ENCODE measurements at regions not wholly inside any gene's neighbourhood (a gene's known extent, or its start where the extent isn't known, plus 50 kb on each side); places are given as distances from the start of the nearest gene placed in this dataset.

DNA sequence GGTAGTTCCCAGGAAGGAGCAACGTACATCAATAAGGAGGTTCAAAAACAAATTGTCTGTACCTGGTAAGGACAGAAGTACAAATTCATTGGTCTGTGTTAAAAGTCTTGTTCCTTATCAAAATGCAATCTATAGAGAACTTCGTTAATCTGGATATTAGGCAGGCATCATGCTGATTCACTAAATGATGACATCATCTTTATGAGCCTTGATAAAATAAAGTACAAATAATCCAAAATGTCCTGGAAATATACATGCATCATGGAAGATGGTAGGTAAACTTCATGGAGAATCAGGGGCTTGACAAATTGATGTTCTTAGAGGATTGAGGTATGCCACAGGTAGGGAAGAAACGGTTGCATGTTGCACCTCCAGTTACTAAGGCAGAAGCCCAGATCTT, 433.9 kb downstream of the TRIML1 start:
- no peak for DNase-seq

DNA sequence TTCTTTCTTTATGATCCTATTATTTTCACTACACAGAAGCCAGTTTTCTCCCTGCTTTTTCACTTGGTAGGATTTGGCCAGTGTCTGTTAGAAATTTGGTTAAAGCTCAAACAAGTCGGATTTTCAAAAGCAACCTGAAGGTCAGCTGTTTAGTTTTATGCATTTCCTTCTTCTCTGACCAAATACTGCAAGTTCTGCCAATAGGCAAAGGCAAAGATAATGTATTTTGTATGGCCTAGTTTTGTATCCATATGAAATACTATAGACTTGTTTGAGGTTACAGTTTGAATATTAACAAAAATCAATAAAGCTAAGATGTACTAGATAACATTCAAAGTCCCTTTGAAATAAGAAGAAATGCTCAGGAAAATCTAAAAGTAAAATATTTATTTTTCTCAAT, 439.4 kb downstream of the TRIML1 start:
- DNase-seq, result no peak

DNA sequence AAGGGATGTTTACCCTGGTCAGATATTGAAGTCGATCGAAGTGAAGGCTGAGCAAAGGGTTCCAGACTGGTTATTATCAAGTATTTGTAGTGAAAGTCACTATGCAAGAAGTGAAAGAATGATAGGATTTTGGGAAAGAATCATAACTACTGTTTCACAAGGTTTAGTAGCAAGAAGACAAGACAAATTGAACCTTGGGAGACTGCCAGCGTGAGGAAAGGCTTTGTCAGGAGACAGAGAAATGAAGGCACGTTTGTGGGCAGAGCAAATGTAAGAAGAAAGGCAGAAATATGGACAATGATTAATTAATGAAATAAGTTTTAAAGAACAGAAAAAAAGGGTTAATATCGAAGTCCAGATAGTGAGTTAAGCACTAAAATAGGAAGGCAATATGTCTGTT, 456.8 kb downstream of the TRIML1 start:
- DNase-seq, result no peak

DNA sequence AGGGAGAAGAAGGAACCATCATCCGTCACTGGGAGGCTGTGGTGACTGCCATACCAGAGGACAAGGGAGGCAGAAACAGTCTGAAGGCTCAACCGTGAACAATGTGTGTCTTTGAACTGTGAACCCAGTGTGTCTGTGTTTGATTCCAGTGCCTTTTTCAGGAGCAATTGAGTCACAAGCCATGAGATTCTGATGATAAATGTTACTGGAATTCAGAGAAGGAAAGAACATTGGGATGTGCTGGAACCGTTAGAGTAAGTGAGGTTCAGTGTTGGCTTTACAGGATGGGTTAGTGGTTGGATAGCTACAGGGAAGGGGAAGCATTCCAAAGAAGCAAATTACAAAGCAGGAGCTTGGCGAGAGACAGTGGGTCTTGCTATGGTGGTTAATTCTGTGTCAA, 464.4 kb downstream of the TRIML1 start:
- DNase-seq, result no peak

DNA sequence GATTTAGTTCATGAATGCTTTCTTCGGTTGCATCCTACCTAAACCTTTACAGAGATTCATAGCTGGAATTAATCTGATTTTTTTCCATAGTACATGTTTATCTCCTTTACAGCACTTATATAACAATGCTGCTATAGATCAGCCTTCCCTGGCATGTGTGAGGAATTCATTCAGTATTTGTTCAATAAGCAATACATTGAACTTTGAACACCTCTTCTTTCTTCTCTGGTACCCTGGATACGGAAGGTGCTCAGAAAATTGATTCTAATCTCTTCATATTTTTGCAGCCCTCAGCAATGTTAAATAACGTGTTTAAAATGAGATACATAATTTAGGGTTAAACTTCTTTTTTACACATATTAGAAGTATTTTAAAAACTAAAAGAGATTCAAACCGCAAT, 467.4 kb downstream of the TRIML1 start:
- no peak for DNase-seq

DNA sequence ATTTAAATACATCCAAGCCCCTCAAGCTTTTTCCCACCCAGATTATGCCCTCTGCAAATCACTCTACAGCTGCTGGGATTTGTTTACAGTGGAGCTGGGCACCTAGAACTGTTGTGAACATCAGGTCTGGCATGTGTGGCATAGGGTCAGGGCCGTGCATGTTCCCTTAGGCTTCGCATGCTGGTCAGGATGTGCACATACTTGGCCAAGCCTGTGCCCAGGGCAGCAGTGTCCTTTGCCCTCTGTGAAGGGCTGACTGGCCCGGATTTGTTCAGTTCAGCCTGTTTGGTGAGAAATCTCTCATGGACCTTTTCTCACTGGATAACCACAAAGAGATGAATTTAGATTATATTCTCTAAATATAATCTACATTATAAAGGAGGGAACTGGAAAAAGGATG, 471.9 kb downstream of the TRIML1 start:
- DNase-seq, result no peak

DNA sequence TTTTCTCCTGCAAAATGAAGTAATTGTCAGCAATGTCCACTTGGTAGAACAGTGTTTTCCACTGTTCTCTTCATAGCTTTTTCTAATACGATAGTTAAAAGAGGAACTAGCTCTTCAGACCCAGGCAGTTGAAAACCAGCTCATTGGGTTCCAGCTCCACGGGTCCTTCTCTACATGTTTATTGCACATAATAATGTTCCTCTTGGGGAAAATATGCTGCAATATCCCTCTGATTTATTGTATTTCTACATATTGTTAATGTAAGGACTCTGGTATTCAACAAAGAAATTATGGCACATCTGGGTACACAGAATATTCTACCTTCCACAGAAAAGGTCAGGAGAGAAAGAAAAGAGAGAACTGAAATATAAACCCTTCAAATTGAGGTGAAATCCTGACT, 473.4 kb downstream of the TRIML1 start:
- DNase-seq, result no peak

DNA sequence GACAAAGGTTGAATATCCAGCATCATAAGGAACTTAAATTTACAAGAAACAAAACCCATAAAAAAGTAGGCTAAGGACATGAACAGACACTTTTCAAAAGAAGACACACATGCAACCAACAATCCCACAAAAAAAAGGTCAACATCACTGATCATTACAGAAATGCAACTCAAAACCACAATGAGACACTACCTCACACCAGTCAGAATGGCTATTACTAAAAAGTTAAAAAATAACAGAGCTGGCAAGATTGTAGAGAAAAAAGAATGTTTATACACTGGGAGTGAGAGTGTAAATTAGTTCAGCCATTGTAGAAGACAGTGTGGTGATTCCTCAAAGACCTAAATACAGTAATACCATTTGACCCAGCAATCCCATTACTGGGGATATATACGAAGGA, 474.7 kb downstream of the TRIML1 start:
- DNase-seq, result no peak

DNA sequence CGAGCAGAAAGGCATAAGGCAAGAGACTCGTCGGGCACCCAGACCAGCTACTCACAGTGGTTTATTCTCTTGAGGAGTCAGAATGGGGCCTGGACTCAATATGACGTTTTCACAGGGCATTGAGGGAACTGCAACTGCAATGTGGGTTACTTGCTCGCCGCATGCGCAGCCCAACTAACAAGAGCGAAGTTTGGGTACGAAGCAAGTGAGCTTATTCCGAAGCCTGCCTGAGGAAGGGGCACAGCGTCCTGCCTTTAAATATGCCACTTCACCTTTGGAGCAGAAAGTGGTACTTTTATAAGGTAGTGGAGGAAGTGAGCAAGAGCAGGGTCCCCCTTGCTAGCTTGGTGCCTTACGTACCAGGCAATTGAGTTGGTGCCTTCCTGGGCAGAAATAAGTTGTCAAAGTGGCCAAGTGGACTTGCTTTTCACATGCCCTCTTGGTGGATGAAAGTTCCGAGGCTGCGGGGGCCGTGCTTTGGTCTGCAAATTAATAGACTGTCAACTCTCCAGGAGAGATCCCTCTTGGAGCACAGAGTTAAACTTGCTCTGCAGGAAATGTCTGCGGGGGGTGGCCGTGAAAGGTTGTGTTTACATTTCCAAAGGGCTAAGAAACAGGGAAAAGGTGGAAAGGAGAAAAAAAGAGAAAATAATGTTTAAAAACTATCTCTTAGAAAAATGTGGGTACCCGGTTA, 480.4 kb downstream of the TRIML1 start:
- DNase-seq, result no peak

DNA sequence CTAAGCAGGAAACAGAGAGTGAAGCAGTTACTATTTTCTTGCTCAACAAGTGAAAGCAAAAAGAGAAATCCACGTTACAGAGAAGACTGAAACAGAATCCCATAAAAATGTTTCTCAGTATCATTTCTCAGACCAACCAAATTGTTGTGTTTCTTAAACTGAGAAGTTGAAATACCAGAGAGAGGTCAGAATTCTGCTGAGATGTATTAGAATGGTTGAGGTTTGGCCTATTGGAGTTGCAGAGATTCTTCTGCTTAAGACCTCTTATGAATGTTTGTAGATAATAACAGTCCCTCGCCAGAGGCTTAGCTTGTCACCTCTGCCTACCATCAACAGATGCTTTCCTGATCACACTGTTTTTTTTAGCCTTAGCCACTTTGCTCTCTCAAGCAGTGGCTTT, 481.4 kb downstream of the TRIML1 start:
- DNase-seq, result no peak

DNA sequence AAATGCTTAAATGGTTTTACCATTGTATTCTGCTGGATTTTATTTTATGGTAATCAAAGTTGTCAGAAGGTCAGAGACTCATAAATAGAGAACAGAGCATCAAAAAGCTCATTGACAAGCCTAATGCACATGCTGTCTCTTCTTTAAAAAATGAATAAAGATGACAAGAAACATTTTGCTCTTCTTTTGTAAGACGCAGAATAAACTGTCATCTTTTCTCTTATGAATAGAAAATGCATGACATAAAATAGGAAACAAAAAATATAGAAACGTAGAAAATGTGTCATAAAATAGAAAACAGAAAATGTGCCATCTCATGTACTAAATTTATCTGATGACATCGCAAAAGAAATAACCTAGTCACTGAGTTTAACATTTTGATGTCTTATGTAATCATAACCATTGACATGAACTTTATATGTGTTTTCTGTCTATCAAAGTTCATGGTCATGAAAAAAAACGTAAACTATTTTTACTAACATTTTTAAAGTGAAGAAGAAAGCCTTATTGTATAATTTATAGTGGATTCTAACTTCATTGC, 484.1 kb downstream of the TRIML1 start:
- no peak for DNase-seq

DNA sequence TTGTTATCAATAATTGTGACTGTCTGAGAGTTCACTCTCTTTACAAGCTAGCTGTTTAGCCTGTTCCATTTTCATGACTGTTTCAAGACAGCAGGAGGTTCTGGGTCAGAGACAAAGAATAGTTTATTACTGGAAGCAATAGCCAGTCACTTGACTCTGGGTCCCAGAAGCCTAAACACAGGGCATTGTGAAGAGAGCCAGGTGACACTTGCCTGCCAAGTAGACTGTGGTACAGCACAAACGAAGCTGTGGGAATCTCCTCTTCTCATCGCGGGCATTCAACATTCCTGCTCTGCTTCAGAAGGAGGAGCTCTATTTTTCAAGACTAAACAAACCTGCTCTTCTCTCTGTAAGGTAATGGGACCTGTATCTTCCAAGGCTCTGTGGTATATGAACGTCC, 485.1 kb downstream of the TRIML1 start:
- no peak for DNase-seq

DNA sequence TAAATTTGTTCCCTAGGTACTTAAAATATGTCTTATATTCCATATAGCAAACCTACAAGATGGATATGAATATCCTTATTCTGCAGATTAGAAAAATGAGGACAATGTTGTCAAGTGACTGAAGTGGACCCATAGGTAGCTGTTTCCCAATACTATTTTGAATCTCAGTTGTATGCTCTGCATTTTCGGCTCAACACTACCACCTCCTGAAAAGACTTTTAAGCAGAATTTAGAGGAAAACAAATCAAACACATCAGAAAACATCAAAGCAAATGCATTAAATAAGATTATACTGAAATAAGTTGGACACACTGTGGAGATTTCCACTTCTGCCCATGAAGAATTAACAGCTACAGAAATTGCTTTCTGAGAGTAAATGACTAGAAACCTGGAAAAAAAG, 488.7 kb downstream of the TRIML1 start:
- no peak for DNase-seq

DNA sequence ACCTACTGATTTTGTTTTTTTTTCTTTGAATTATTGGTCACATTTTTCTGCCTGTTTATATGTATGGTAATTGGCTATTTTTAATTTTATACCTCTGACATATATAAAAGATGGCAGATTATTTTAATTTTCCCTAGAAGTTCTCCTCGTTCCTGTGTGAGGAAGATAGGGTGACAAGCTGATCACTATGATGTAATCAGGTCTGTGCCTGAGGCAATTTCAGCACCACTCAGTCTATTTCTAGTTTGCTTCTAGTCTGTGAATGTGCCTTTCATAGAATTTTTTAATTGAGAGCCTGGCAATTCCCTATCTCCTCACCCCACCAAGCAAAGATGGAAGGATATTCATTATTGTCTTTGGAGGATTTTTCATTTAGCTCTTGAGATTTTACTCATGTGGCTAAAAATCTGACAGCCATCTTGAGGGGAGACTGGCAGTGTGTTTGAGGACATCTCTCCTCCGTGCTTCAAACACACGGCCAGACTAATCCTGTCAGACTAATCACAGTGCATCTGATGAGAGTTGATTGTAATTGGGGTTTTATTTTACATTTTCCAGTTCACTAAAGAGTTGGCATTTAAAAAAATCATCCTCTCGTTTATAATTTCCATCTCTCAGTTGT, 500.3 kb downstream of the TRIML1 start:
- no peak for DNase-seq

DNA sequence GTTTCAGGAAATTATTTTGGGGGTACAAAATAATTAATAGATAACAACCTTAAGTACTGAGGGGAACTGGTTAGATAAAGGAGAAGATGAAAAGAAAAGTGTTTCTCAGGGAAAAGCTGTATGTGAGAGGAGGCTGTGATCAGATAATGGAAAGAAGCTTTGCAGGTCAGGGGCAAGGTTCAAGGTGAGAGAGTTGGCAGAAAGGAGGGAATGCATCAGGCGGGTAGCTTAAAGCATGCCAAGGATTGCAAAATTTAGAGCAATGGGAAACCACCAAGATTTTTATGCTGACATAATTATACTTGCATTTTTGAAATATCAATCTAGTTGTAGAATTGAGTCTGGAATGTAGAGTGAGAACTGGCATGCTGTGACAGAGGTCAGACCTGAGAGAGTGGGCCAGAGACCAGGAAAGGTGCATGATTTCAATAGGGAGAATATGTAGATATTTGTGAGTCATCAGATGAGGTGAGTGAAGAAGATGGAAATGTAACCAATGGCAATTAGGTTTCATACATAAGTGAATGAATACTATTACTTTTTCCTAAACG, 508.7 kb downstream of the TRIML1 start:
- no peak for DNase-seq

DNA sequence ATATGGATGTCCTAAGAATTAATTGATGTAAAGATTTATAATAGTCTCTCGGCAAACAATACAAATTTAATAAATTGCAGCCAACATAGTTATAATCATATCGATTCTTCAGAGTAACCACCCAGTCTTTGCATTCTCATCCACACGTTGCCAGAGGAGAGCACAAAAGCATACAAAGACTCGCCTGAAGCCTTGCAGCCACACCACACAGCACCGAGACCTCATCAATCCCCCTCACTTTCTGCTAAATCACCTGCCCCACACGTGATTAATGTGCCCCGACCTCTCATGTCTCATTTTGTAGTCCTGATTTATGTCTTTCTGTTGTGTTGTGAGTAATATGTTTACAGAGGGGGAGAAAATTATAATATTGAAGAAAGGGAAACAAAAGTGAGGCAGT, 510.4 kb downstream of the TRIML1 start:
- no peak for DNase-seq

DNA sequence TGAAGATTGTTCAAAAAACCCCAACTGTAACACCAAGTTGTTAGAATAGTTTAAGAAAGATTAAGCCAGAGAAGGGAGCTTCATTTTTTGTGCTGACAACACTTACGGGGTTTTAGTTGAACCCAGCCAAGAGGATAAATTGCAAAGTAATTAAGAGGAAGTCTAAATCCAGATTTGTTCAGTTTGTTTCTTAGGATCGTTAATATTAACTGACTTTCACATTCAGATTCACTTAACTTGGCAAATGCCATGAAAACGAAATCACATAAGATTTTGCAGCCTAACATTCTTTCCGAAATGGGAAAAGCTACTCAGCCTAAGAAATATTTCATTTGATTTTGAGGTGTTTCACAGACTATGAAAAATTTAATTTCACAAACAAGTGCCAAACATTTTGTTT, 511.3 kb downstream of the TRIML1 start:
- no peak for DNase-seq

DNA sequence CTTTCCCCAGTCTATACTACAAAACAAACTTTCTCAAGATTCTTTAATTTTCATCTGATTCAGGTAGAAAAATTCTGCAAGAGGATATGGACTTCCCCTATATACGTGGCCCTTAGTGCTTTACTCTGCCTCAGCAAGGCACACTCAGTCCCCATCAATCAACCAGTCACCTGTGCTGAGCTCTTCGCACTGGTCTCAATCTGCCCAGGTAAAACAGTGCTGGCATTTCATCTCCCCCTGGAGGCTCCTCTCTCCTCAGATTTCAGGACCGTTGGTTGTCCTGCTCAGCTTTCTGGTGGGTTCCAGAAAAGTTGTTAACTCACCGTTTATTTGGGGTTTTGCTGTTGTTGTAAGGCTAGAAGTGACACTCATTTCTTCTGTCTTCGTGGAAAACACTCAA, 518.1 kb downstream of the TRIML1 start:
- DNase-seq, result no peak

DNA sequence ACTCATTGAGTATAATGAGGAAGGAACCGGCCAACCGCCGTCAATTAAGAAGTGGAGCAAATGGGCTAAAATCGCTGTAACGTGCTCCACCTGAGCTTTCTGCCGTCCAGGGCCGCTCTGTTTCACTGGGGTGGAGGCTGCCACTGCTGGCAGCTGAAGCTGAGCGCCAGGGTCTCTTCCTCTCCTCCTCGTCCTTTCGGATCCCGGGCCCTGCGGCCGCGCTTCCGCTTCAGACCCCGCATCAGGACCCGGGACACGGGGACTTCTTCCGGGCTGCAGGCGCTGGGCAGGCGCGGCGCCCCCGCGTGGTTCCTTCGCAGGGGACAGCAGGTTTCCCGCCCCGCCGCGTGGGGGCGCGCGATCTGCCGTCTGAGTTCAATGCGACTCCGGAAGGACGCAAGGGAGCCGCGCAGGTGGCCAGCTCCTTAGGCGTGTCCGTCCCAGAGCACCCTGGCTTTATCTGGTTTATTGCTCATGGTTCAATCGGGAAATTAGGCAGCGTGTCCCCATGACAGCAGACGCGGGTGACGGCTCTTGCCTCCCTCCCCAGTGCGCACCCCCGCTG, 519.8 kb downstream of the TRIML1 start:
- no peak for DNase-seq

DNA sequence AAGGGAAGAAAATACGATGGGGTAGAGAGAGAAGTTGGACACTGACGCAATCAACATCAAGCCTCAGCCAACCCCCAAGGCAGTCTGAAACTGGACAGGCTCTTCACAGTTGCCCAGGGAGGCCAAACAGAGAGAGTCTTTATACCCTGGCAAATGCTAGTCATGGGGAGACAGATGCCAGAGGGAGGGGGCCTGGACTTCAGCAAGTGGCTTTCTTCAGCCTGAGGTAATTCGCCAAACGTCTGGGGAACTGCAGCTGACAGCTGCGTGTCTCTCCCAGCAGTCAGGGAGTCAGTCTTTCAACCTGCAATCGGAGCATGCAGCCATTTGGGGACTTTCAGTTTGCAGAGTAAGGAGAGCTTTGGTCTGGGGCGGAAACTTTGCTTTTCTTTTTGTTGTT, 521.6 kb downstream of the TRIML1 start:
- DNase-seq, result no peak

DNA sequence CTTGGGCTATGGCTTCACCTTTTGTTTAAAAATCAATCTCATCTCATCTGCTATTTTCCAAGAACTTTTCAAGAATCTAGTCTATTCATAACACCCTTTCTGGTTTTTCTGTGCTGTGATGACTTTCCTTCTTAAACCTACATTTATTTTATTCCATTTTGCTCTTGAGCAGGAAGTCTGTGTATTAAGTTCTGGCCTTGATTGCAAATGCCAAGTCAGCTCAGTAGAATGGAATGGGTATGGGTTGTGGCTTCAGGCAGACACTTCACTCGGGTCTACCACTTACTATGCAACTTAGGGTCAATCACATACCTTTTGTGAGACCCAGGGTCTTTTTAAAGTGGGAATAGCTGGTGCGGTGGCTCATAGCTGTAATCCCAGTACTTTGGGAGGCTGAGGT, 522.3 kb downstream of the TRIML1 start:
- no peak for DNase-seq

DNA sequence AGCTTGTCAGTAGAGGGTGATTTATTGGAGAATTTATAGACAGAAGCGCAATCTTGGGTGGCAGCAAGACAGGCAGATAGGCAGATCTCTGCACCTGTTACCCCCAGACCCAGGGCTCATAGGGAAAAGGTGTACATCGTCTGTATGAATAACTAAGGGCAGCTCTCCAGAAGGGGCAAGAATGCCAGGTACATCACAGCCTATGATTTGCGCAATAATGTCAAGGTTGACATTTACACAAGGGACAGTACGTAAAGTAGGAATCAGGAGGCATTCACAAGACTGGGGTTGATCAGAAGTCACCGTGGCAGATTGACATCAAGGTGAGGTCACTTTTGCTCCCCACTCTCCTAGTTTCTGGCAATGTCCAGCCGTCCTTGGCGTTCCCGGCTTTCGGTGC, 524.1 kb downstream of the TRIML1 start:
- DNase-seq, result no peak

DNA sequence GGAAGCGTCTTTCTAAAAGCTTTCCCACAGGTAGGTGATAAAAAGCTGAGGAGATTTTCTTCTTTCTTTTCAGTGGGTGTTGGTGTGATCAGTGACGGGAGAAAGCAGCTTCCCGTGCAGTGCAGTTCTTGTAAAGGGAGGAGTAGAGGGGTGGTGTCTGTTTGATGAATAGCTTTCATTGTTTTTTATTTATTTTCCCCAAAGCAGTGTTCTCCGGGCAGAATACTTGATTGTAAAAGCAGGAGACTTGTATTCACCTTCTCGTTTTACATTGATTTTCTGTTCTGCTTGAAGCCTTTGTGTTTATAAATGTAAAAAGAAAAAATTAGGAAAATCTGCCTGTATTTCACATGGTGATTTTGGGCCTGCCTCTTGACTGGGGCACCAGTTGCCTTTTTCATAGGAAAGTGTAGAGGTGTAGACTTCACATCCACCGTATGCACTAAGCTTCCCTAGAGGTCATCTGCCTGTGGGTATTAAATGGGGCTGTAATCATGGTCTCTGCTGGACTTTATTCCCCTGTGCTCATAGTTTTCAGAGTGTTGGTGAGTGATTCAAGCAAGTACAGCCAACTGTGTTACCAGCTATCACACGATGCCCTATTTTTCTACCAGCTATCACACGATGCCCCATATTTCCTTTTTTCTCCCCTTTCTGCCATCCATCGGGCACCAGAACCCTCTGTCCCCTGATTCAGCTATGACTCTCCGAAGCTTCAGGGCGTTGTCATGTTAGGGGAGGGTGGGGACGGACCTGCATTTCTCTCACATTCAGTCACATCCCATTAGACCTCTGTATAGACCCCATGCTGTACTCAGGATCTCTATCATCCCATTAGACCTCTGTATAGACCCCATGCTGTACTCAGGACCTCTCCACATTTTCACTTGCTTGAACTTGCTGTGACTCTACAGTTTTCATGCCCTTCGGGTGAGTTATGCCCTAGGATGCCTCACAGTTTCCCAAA, 526.5 kb downstream of the TRIML1 start:
- DNase-seq, result no peak
